GM10248 (cell line): ENCODE measurements at regions not wholly inside any gene's neighbourhood (a gene's known extent, or its start where the extent isn't known, plus 50 kb on each side); places are given as distances from the start of the nearest gene placed in this dataset.
"Not testable (repeated sequence)": the region's sequence is repeated elsewhere in the genome, so short reads cannot be mapped to it uniquely, and the experiment has no call there.

ENCODE experiments used
- CTCF ChIA-PET: fragments of 300-600 bp; sonication (Branson Sonifier 250); formaldehyde crosslinking; extraction: SDS; loops from one replicate; lab custom pipeline; 2021; ENCODE audit warnings: antibody characterized with exemption; lab: Yijun Ruan, JAX
- POLR2A ChIA-PET: fragments of 350-650 bp; sonication (Branson Sonifier 250); formaldehyde crosslinking; extraction: SDS; loops from one replicate; lab custom pipeline; 2020; ENCODE audit warnings: antibody characterized with exemption; lab: Yijun Ruan, JAX
- DNase-seq: peaks from one replicate; pipeline ENCODE4 v3.0.0; 2012; ENCODE audit errors: extremely low spot score
- CTCF ChIP-seq: IDR thresholded peaks from 2 replicates; pipeline ENCODE4 v1.5.1; 2012; ENCODE audit warnings: mild to moderate bottlenecking, low read depth; ENCODE audit errors: extremely low read depth, missing control alignments, control extremely low read depth

DNA sequence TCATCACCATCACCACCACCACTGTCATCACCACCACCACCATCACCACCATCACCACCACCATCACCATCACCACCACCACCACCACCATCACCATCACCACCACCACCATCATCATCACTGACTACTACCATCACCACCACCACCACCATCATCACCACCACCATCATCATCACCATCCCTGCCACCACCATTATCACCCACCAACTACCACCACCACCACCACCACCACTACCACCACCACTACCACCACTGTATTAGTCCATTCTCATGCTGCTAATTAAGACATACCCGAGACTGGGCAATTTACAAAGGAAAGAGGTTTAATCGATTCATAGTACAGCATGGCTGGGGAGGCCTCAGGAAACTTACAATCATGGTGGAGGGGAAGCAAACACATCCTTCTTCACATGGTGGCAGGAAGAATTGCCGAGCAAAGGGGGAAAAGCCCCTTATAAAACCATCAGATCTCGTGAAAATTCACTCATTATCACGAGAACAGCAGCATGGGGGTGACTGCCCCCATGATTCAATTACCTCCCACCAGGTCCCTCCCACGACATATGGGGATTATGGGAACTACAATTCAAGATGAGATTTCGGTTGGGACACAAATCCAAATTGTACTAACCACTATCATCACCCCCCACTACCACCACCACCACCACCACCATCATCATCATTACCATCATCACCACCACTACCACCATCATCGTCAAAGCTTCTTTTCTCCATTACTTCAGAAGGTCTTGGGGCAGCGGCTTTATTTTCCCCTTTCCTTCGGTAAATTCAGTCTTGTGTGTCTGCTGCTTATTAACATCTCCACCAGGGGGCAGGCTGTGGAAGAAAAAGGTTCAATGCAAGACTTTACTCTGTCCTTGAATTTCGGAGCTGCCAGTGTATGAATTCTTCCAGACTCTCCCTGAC lies 53.6 kb upstream of the SCAF4 start:
- CTCF ChIA-PET = interaction anchor here (0.6 to 1.6 kb wide), 12 partner anchors 8 to 815 kb away, joined by 3 to 12 read pairs (median 4); no protein-coding TSS in a partner anchor
- DNase-seq = peak; percentile 55
- POLR2A ChIA-PET = not testable (repeated sequence)
- peak; percentile 72 for TF ChIP-seq CTCF

GRCh38 chr21:31781737-31782136 lies 49.8 kb upstream of the SCAF4 start:
- no peak for DNase-seq
- no peak for TF ChIP-seq CTCF
- POLR2A ChIA-PET = no interaction called here
- CTCF ChIA-PET = interaction anchor here (1.0 kb wide), 1 partner anchor 9 kb away, joined by 4 read pairs; no protein-coding TSS in a partner anchor
